ENCODE measurements at regions not wholly inside any gene's neighbourhood (a gene's known extent, or its start where the extent isn't known, plus 50 kb on each side); places are given as distances from the start of the nearest gene placed in this dataset.

- intact Hi-C loops (cut with micrococcal nuclease): no loop called here
Observed at GRCh38 chr5:2453781-2454180, 297.7 kb downstream of the IRX2 start.

- intact Hi-C loops (cut with micrococcal nuclease): no loop called here
Observed at GRCh38 chr5:2451100-2451499, 300.4 kb downstream of the IRX2 start.

GRCh38 chr5:2442496-2443354 is 308.8 kb downstream of the IRX2 start:
- intact Hi-C loops (cut with micrococcal nuclease): no loop called here

- intact Hi-C loops (cut with micrococcal nuclease): no loop called here
Observed at GRCh38 chr5:2441495-2442180, 309.8 kb downstream of the IRX2 start.

GRCh38 chr5:2439608-2440007 is 311.9 kb downstream of the IRX2 start:
- intact Hi-C loops (cut with micrococcal nuclease): no loop called here

GRCh38 chr5:2433086-2433485 is 318.4 kb downstream of the IRX2 start:
- intact Hi-C loops (cut with micrococcal nuclease): no loop called here

- intact Hi-C loops (cut with micrococcal nuclease): no loop called here
Observed at GRCh38 chr5:2432076-2432920, 319.2 kb downstream of the IRX2 start.

GRCh38 chr5:2430606-2431005 is 320.9 kb downstream of the IRX2 start:
- intact Hi-C loops (cut with micrococcal nuclease): no loop called here

- intact Hi-C loops (cut with micrococcal nuclease): no loop called here
Observed at GRCh38 chr5:2427983-2428382, 323.5 kb downstream of the IRX2 start.

GRCh38 chr5:2423634-2424033 is 327.8 kb downstream of the IRX2 start:
- intact Hi-C loops (cut with micrococcal nuclease): no loop called here

- intact Hi-C loops (cut with micrococcal nuclease): no loop called here
Observed at GRCh38 chr5:2417301-2417700, 334.2 kb downstream of the IRX2 start.

- intact Hi-C loops (cut with micrococcal nuclease): no loop called here
Observed at GRCh38 chr5:2415678-2416077, 335.8 kb downstream of the IRX2 start.

GRCh38 chr5:2410451-2410850 is 341.0 kb downstream of the IRX2 start:
- intact Hi-C loops (cut with micrococcal nuclease): no loop called here

GRCh38 chr5:2403296-2403695 is 348.2 kb downstream of the IRX2 start:
- intact Hi-C loops (cut with micrococcal nuclease): no loop called here

GRCh38 chr5:2399804-2400203 is 351.7 kb downstream of the IRX2 start:
- intact Hi-C loops (cut with micrococcal nuclease): no loop called here

GRCh38 chr5:2399096-2399495 is 352.4 kb downstream of the IRX2 start:
- intact Hi-C loops (cut with micrococcal nuclease): no loop called here

GRCh38 chr5:2393556-2393955 is 357.9 kb downstream of the IRX2 start:
- intact Hi-C loops (cut with micrococcal nuclease): no loop called here

- intact Hi-C loops (cut with micrococcal nuclease): no loop called here
Observed at GRCh38 chr5:2391566-2391965, 359.9 kb downstream of the IRX2 start.

GRCh38 chr5:2391021-2391420 is 360.5 kb downstream of the IRX2 start:
- intact Hi-C loops (cut with micrococcal nuclease): no loop called here

GRCh38 chr5:2388571-2388970 is 362.9 kb downstream of the IRX2 start:
- intact Hi-C loops (cut with micrococcal nuclease): no loop called here

GRCh38 chr5:2387634-2388325 is 363.7 kb downstream of the IRX2 start:
- intact Hi-C loops (cut with micrococcal nuclease): no loop called here
